HCT116 (cell line): ENCODE measurements at regions not wholly inside any gene's neighbourhood (a gene's known extent, or its start where the extent isn't known, plus 50 kb on each side); places are given as distances from the start of the nearest gene placed in this dataset.

Experiments
- ATAC-seq: fragments of 200-7000 bp; cut with Tn5 transposase; 2 replicates; pipeline ENCODE4 v1.9.1; 2020; ENCODE audit warnings: mild to moderate bottlenecking, moderate library complexity
- BruUV-seq: library from RNA; stranded (reverse); fragments of 400-500 nt; replicated peaks from 2 replicates; lab custom pipeline; 2021; lab: Mats Ljungman, UMichigan
- CTCF ChIA-PET: fragments of 300-600 bp; sonication (Branson Sonifier 250); formaldehyde crosslinking; loops from one replicate; lab custom pipeline; 2021; ENCODE audit warnings: antibody characterized with exemption; lab: Charles Lee
- POLR2A ChIA-PET: fragments of 300-600, 350-600 bp; sonication (Branson Sonifier 250); formaldehyde crosslinking; loops from one replicate; lab custom pipeline; 2021; ENCODE audit warnings: antibody characterized with exemption; lab: Charles Lee
- RAD21 ChIA-PET, 2 experiments: fragments of 300-600 bp; sonication (Branson Sonifier 250); formaldehyde crosslinking; loops; one replicate each; lab custom pipeline; 2023; ENCODE audit warnings: low total read pairs in 2 of 2; ENCODE audit not compliant: uncharacterized antibody in 2 of 2, unreplicated experiment in 2 of 2, low non-redundant PET in 1 of 2; lab: Charles Lee
- DNase-seq: peaks from one replicate; pipeline ENCODE4 v3.0.0-alpha.2; 2010; ENCODE audit warnings: low read depth, low spot score
- H2AFZ ChIP-seq: fragments of 200-600 bp; shearing (Covaris generic), sonication (generic); 2 replicates; pipeline ENCODE4 v1.6.1; 2017; ENCODE audit warnings: low read depth, mixed run types, mixed read lengths, antibody characterized with exemption, low read length; ENCODE audit not compliant: poor library complexity, severe bottlenecking
- H3K27ac ChIP-seq: 2 replicates; pipeline ENCODE4 v1.5.1; 2012; ENCODE audit warnings: low read depth, low read length
- H3K27me3 ChIP-seq: fragments of 200-600 bp; sonication (generic); 2 replicates; pipeline ENCODE4 v1.6.1; 2016; ENCODE audit warnings: mixed run types, low read length, mixed read lengths; ENCODE audit not compliant: insufficient read depth
- H3K36me3 ChIP-seq, 2 experiments: fragments of 200-500 bp in 1 of 2; fragments of 200-600 bp in 1 of 2; sonication (Bioruptor generic) in 1 of 2; sonication (generic) in 1 of 2; 2 replicates each; pipeline versions ENCODE4 v1.5.1 to v1.6.1; 2014 to 2016; ENCODE audit warnings: low read length in 2 of 2, inconsistent platforms in 1 of 2, mixed read lengths in 1 of 2, mixed run types in 1 of 2; ENCODE audit not compliant: insufficient read depth in 2 of 2, control insufficient read depth in 1 of 2
- H3K4me1 ChIP-seq, 2 experiments: fragments of 200-600 bp in 1 of 2; sonication (generic) in 1 of 2; 2 replicates each; pipeline versions ENCODE4 v1.5.1 to v1.6.1; 2012 to 2017; ENCODE audit warnings: low read length in 2 of 2, inconsistent platforms in 1 of 2, mild to moderate bottlenecking in 1 of 2, mixed read lengths in 1 of 2, mixed run types in 1 of 2, moderate library complexity in 1 of 2; ENCODE audit not compliant: insufficient read depth in 2 of 2, control insufficient read depth in 1 of 2
- H3K4me2 ChIP-seq: fragments of 200-600 bp; sonication (generic); 2 replicates; pipeline ENCODE4 v1.6.1; 2017; ENCODE audit warnings: mixed run types, low read length, mixed read lengths
- H3K4me3 ChIP-seq, 2 experiments: fragments of 200-600 bp in 1 of 2; sonication (generic) in 1 of 2; replicated peaks in 1 of 2; 2 replicates each; pipeline ENCODE4 v1.5.1; 2011 to 2016; ENCODE audit warnings: low read length in 2 of 2, control low read depth in 1 of 2, low read depth in 1 of 2, mild to moderate bottlenecking in 1 of 2, mixed read lengths in 1 of 2, mixed run types in 1 of 2
- H3K79me2 ChIP-seq: fragments of 200-600 bp; sonication (generic); 2 replicates; pipeline ENCODE4 v1.6.1; 2017; ENCODE audit warnings: mild to moderate bottlenecking, mixed run types, low read length, moderate library complexity, mixed read lengths; ENCODE audit not compliant: insufficient read depth
- H3K9ac ChIP-seq: fragments of 200-600 bp; sonication (generic); 2 replicates; pipeline ENCODE4 v1.6.1; 2016; ENCODE audit warnings: low read length, mixed read lengths
- H3K9me2 ChIP-seq: fragments of 200-600 bp; sonication (generic), shearing (Covaris generic); 2 replicates; pipeline ENCODE4 v1.6.1; 2017; ENCODE audit warnings: mixed run types, mild to moderate bottlenecking, moderate library complexity; ENCODE audit not compliant: insufficient read depth
- H3K9me3 ChIP-seq, 2 experiments: fragments of 200-500 bp in 1 of 2; fragments of 200-600 bp in 1 of 2; sonication (Bioruptor generic) in 1 of 2; sonication (generic) in 1 of 2; 2 replicates each; pipeline ENCODE4 v1.6.1; 2014 to 2017; ENCODE audit warnings: low read length in 2 of 2, mixed read lengths in 2 of 2, inconsistent platforms in 1 of 2, low read depth in 1 of 2, mild to moderate bottlenecking in 1 of 2, mixed run types in 1 of 2, moderate library complexity in 1 of 2; ENCODE audit not compliant: control insufficient read depth in 1 of 2, insufficient read depth in 1 of 2
- H4K20me1 ChIP-seq: fragments of 200-600 bp; sonication (generic), shearing (Covaris generic); 2 replicates; pipeline ENCODE4 v1.6.1; 2017; ENCODE audit warnings: mixed run types, mild to moderate bottlenecking, moderate library complexity; ENCODE audit not compliant: insufficient read depth
- EGR1 ChIP-seq: IDR thresholded peaks from 2 replicates; pipeline ENCODE4 v1.6.1; 2012; ENCODE audit warnings: low read depth
- FOSL1 ChIP-seq: IDR thresholded peaks from 2 replicates; pipeline ENCODE4 v1.6.1; 2012; ENCODE audit warnings: low read depth
- RAD21 ChIP-seq: IDR thresholded peaks from 2 replicates; pipeline ENCODE4 v1.6.1; 2012; ENCODE audit warnings: low read depth, mild to moderate bottlenecking
- SRF ChIP-seq: IDR thresholded peaks from 2 replicates; pipeline ENCODE4 v1.6.1; 2012; ENCODE audit warnings: low read depth
- ZFX ChIP-seq: fragments of 450-650 bp; IDR thresholded peaks from 2 replicates; pipeline ENCODE4 v1.6.1; 2017
- intact Hi-C: fragments of 100-400 bp; cut with micrococcal nuclease; formaldehyde crosslinking; loops from 2 replicates; pipeline ENCODE4 v1.10.0; 2022
- TF ChIP-seq, protein P1 (sequence below): IDR thresholded peaks from 2 replicates; pipeline ENCODE4 v1.6.1; 2012
- TF ChIP-seq, protein P2 (sequence below): IDR thresholded peaks from 2 replicates; pipeline ENCODE4 v1.6.1; 2011; ENCODE audit warnings: mild to moderate bottlenecking, low read length, moderate library complexity; ENCODE audit not compliant: insufficient replicate concordance; ENCODE audit errors: extremely low read depth
- TF ChIP-seq, protein P3 (sequence below): IDR thresholded peaks from 2 replicates; pipeline ENCODE4 v1.6.1; 2012; ENCODE audit warnings: low read depth

DNA sequence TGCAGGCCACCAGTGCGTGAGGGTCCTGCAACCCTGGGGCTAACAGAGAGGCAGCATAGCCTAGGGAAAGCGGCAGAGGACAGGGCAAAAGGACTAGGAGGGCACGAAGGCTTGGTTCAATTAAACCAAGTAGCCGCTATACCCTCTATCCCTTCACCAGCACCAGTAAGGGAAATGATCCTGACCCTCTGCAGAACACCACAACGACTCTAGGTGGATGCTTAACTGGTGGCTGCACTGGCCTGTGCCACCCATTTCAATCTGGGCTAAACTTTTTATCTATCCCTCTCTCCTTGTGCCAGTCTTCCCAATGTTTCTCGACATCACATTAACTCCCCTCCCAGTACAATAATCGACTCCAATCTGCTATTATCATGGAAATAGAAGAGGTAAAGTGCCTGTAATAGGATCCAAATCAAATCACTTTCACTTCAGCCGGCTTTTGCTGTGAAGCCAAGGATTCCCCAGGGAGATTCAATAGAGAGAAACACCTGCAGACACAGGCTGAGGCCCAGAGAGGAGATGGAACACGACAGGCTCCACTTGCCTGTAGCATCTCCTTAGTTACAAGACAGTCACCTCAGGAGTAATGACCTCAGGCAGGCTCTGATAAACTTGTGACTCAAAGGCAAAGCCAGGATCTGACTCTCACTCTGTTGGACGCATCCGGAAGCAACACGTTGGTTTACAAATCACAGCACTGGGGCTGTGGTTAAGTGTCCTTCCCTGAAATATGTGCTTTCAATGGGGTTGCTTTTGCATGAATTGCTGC lies 791.6 kb upstream of the ARRDC4 start:
- no peak overlapping the region for H3K4me3 ChIP-seq
- intact Hi-C loops: no loop called here
- CTCF ChIA-PET: no interaction called here
- no peaks in the 10 kb centered on the region for H3K36me3 ChIP-seq
- no peaks in the 10 kb centered on the region for H3K4me1 ChIP-seq
- H3K79me2 ChIP-seq: no peaks in the 10 kb centered on the region
- no peaks in the 10 kb centered on the region for H3K9me2 ChIP-seq
- ATAC-seq (no peak), DNase-seq (no peak)
- no peak overlapping the region for H2AFZ ChIP-seq
- H3K4me2 ChIP-seq: no peak overlapping the region
- no peaks in the 10 kb centered on the region for H3K27me3 ChIP-seq
- no peak overlapping the region for H3K27ac ChIP-seq
- no peak overlapping the region for H3K9ac ChIP-seq
- RAD21 ChIA-PET: no interaction called here
- TF ChIP-seq, protein P1, sequence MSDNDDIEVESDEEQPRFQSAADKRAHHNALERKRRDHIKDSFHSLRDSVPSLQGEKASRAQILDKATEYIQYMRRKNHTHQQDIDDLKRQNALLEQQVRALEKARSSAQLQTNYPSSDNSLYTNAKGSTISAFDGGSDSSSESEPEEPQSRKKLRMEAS: no peak
- no peak for TF ChIP-seq SRF
- TF ChIP-seq, protein P2, sequence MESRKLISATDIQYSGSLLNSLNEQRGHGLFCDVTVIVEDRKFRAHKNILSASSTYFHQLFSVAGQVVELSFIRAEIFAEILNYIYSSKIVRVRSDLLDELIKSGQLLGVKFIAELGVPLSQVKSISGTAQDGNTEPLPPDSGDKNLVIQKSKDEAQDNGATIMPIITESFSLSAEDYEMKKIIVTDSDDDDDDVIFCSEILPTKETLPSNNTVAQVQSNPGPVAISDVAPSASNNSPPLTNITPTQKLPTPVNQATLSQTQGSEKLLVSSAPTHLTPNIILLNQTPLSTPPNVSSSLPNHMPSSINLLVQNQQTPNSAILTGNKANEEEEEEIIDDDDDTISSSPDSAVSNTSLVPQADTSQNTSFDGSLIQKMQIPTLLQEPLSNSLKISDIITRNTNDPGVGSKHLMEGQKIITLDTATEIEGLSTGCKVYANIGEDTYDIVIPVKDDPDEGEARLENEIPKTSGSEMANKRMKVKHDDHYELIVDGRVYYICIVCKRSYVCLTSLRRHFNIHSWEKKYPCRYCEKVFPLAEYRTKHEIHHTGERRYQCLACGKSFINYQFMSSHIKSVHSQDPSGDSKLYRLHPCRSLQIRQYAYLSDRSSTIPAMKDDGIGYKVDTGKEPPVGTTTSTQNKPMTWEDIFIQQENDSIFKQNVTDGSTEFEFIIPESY: no peak
- TF ChIP-seq, protein P3, sequence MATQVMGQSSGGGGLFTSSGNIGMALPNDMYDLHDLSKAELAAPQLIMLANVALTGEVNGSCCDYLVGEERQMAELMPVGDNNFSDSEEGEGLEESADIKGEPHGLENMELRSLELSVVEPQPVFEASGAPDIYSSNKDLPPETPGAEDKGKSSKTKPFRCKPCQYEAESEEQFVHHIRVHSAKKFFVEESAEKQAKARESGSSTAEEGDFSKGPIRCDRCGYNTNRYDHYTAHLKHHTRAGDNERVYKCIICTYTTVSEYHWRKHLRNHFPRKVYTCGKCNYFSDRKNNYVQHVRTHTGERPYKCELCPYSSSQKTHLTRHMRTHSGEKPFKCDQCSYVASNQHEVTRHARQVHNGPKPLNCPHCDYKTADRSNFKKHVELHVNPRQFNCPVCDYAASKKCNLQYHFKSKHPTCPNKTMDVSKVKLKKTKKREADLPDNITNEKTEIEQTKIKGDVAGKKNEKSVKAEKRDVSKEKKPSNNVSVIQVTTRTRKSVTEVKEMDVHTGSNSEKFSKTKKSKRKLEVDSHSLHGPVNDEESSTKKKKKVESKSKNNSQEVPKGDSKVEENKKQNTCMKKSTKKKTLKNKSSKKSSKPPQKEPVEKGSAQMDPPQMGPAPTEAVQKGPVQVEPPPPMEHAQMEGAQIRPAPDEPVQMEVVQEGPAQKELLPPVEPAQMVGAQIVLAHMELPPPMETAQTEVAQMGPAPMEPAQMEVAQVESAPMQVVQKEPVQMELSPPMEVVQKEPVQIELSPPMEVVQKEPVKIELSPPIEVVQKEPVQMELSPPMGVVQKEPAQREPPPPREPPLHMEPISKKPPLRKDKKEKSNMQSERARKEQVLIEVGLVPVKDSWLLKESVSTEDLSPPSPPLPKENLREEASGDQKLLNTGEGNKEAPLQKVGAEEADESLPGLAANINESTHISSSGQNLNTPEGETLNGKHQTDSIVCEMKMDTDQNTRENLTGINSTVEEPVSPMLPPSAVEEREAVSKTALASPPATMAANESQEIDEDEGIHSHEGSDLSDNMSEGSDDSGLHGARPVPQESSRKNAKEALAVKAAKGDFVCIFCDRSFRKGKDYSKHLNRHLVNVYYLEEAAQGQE: no peak
- TF ChIP-seq EGR1: no peak
- TF ChIP-seq FOSL1: no peak
- no peak for TF ChIP-seq ZFX
- no peak for TF ChIP-seq RAD21
- H4K20me1 ChIP-seq: no peaks in the 10 kb centered on the region
- BruUV-seq: no TSS peak
- POLR2A ChIA-PET: no interaction called here
- peaks cover 3 to 12% of the 10 kb centered on the region in 2 experiments; a peak in 2 of 4 replicates for H3K9me3 ChIP-seq
